GM13977 (cell line): ENCODE measurements at regions not wholly inside any gene's neighbourhood (a gene's known extent, or its start where the extent isn't known, plus 50 kb on each side); places are given as distances from the start of the nearest gene placed in this dataset.
"Not testable (repeated sequence)": the region's sequence is repeated elsewhere in the genome, so short reads cannot be mapped to it uniquely, and the experiment has no call there.

Experiments used
- DNase-seq: peaks from one replicate; pipeline ENCODE4 v3.0.0; 2012; ENCODE audit warnings: low spot score
- in situ Hi-C: fragments of 300-500 bp; cut with MboI; formaldehyde crosslinking; loops from one replicate; pipeline ENCODE4 v1.12.0; 2022; ENCODE audit warnings: low sequenced_read_pairs, low pct_unique_long_range_greater_than_20kb, mixed read lengths, inconsistent platforms; ENCODE audit not compliant: unreplicated experiment
- TF ChIP-seq, protein P1 (sequence below): IDR thresholded peaks from 2 replicates; pipeline ENCODE4 v1.5.1; 2012; ENCODE audit warnings: mild to moderate bottlenecking, control low read depth; ENCODE audit not compliant: insufficient read depth; ENCODE audit errors: extremely low read depth, missing control alignments

DNA sequence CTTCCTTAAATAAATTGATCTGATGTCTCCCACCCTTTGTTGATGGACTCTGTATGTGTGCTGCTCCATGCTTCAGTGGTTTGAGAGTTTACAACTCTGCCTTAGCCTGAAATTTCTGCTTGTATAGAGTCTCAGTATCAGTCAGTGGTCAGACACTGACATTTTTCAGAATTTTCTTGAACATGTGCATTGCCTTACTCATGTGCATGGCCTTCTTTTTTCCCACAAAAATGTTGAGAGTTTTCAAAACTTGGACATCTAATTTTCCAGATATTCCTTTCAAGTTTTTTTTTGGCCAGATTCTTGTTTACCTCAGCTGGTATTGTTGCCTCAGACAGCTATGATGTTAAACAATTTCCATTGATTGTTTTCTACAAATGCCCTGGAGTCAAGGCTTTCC lies 427.1 kb upstream of the CHD1 start:
- in situ Hi-C loops, result no loop called here
- no peak for DNase-seq
- TF ChIP-seq, protein P1, sequence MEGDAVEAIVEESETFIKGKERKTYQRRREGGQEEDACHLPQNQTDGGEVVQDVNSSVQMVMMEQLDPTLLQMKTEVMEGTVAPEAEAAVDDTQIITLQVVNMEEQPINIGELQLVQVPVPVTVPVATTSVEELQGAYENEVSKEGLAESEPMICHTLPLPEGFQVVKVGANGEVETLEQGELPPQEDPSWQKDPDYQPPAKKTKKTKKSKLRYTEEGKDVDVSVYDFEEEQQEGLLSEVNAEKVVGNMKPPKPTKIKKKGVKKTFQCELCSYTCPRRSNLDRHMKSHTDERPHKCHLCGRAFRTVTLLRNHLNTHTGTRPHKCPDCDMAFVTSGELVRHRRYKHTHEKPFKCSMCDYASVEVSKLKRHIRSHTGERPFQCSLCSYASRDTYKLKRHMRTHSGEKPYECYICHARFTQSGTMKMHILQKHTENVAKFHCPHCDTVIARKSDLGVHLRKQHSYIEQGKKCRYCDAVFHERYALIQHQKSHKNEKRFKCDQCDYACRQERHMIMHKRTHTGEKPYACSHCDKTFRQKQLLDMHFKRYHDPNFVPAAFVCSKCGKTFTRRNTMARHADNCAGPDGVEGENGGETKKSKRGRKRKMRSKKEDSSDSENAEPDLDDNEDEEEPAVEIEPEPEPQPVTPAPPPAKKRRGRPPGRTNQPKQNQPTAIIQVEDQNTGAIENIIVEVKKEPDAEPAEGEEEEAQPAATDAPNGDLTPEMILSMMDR, result no peak

DNA sequence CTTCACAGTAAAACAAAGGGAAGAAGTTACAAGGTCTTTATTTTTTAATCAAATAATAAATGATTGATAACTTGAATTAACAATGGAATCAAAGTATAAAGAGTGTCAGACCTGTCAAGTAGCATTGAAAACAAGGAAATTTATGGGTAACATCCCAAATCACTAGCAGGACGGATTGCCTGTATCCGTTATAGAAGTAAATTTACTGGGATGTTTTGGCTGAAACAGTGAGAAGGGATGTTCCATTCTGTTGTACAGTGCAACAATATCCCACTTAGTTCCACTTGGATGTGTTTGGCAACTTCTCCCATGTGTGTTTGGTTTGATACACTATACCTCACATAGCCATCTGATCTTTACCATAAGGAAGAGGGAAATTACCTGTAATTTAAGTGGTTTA lies 421.0 kb upstream of the CHD1 start:
- TF ChIP-seq, protein P1, result no peak
- in situ Hi-C loops, result no loop called here
- no peak for DNase-seq

DNA sequence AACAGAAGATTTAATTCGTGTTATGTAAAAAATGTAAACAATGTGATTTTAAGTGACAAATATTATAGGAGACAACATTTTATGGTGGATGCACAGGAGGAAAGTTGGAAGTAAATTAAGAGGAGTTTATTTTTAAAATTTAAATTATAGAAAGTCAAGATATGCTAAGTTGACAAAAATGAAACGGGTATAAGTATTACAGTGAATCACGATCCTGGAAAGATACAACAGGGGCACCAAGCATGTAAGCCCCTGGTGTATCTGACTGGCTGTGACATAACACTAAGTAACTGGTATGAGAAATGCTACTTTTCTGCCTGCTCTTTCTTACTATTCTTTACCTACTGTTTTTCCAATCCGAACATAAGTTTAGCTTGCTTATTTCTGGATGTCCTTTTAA lies 419.8 kb upstream of the CHD1 start:
- in situ Hi-C loops, result no loop called here
- TF ChIP-seq, protein P1, result no peak
- DNase-seq, result no peak

- in situ Hi-C loops, DNase-seq: not testable (repeated sequence)
Observed at GRCh38 chr5:99339758-99340157, 411.0 kb upstream of the CHD1 start.

GRCh38 chr5:99334936-99335335 lies 406.1 kb upstream of the CHD1 start:
- TF ChIP-seq, protein P1, result no peak
- DNase-seq, result no peak
- in situ Hi-C loops, result no loop called here

- DNase-seq, result no peak
- in situ Hi-C loops, result no loop called here
- TF ChIP-seq, protein P1, result no peak
Observed at GRCh38 chr5:99331061-99331460, 402.3 kb upstream of the CHD1 start.

- DNase-seq, result no peak
- in situ Hi-C loops, result no loop called here
- TF ChIP-seq, protein P1, result no peak
Observed at GRCh38 chr5:99320436-99320835, 391.6 kb upstream of the CHD1 start.
